ENCODE measurements at regions not wholly inside any gene's neighbourhood (a gene's known extent, or its start where the extent isn't known, plus 50 kb on each side); places are given as distances from the start of the nearest gene placed in this dataset.

DNA sequence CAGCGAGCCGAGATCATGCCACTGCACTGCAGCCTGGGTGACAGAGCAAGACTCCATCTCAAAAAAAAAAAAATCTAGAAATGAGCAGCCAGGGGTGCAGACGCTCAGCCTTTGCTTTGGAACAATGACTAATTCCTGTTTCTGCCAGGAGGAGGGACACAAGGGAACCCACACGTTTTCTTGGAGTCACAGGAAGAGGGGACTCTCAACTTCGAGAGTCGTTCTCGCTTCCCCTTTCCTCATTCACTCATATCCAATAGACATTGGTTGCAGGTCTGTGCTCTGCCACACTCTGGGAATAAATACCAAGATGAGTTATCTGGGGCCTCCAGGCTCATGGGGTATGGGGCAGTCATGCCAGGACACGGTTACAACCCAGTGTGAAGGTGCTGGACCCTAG lies 91.5 kb upstream of the RREB1 start:
- no peak for TF ChIP-seq POLR2A (IDR thresholded peaks at IDR 0.05; ENCODE audit: low read depth, low read length)
- TF ChIP-seq POLR2AphosphoS5 (IDR thresholded peaks at IDR 0.05; ENCODE audit: insufficient read depth, low read depth, low read length): no peak
- TF ChIP-seq, protein P1, sequence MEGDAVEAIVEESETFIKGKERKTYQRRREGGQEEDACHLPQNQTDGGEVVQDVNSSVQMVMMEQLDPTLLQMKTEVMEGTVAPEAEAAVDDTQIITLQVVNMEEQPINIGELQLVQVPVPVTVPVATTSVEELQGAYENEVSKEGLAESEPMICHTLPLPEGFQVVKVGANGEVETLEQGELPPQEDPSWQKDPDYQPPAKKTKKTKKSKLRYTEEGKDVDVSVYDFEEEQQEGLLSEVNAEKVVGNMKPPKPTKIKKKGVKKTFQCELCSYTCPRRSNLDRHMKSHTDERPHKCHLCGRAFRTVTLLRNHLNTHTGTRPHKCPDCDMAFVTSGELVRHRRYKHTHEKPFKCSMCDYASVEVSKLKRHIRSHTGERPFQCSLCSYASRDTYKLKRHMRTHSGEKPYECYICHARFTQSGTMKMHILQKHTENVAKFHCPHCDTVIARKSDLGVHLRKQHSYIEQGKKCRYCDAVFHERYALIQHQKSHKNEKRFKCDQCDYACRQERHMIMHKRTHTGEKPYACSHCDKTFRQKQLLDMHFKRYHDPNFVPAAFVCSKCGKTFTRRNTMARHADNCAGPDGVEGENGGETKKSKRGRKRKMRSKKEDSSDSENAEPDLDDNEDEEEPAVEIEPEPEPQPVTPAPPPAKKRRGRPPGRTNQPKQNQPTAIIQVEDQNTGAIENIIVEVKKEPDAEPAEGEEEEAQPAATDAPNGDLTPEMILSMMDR (IDR thresholded peaks at IDR 0.05; ENCODE audit: extremely low read depth in 1 of 2, insufficient read depth in 1 of 2, low read depth in 1 of 2, low read length in 2 of 2): no peak
- TF ChIP-seq EZH2 (IDR thresholded peaks at IDR 0.05; ENCODE audit: borderline replicate concordance, low read depth, low read length, severe bottlenecking): no peak
- TF ChIP-seq JUN (IDR thresholded peaks at IDR 0.05; ENCODE audit: borderline replicate concordance, insufficient read depth, insufficient read length, low read depth): no peak
- no peak for TF ChIP-seq FOS (IDR thresholded peaks at IDR 0.05; ENCODE audit: borderline replicate concordance, insufficient read depth, low read length)
- TF ChIP-seq, protein P2, sequence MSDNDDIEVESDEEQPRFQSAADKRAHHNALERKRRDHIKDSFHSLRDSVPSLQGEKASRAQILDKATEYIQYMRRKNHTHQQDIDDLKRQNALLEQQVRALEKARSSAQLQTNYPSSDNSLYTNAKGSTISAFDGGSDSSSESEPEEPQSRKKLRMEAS (IDR thresholded peaks at IDR 0.05; ENCODE audit: insufficient read depth, insufficient read length): no peak
- TF ChIP-seq MYC (IDR thresholded peaks at IDR 0.05; ENCODE audit: low read depth, low read length): no peak
